ENCODE measurements at regions not wholly inside any gene's neighbourhood (a gene's known extent, or its start where the extent isn't known, plus 50 kb on each side); places are given as distances from the start of the nearest gene placed in this dataset.

DNA sequence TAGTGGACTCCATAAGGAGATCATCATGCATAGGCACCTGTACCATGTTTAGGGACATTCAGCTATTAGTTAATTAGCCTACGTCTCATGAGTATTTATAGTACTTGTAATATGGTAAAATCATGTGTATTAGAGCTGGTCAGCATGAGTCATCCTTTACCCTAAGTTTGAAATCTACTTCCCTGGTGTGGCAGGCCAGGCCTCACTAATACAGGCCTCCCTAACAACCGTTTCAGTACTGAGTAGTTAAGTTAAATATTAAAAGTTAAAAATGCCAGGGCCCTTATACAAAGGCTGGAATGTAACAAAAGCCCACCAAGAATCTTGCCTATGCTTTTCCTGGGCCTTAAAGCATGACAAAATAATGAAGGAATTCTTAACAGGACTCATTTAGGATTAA lies 356.3 kb upstream of the DPYD start:
- TF ChIP-seq, protein P1, sequence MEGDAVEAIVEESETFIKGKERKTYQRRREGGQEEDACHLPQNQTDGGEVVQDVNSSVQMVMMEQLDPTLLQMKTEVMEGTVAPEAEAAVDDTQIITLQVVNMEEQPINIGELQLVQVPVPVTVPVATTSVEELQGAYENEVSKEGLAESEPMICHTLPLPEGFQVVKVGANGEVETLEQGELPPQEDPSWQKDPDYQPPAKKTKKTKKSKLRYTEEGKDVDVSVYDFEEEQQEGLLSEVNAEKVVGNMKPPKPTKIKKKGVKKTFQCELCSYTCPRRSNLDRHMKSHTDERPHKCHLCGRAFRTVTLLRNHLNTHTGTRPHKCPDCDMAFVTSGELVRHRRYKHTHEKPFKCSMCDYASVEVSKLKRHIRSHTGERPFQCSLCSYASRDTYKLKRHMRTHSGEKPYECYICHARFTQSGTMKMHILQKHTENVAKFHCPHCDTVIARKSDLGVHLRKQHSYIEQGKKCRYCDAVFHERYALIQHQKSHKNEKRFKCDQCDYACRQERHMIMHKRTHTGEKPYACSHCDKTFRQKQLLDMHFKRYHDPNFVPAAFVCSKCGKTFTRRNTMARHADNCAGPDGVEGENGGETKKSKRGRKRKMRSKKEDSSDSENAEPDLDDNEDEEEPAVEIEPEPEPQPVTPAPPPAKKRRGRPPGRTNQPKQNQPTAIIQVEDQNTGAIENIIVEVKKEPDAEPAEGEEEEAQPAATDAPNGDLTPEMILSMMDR (IDR thresholded peaks at IDR 0.05) = no peak
- no peak for TF ChIP-seq POLR2A (IDR thresholded peaks at IDR 0.05)
